ENCODE measurements at regions not wholly inside any gene's neighbourhood (a gene's known extent, or its start where the extent isn't known, plus 50 kb on each side); places are given as distances from the start of the nearest gene placed in this dataset.
"Not testable (repeated sequence)": the region's sequence is repeated elsewhere in the genome, so short reads cannot be mapped to it uniquely, and the experiment has no call there.

DNA sequence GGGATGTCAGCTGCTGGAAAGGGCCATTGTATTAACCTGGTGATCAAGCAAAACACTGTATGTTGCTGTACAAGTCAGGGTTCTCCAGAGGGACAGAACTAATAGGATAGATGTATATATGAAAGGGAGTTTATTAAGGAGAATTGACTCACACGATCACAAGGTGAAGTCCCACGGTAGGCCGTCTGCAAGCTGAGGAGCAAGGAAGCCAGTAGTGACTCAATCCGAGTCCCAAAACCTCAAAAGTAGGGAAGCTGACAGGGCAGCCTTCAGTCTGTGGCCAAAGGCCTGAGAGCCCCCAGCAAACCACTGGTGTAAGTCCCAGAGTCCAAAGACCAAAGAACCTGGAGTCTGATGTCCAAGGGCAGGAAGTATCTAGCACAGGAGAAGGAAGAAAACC is 116.0 kb upstream of the DAP start:
- TF ChIP-seq POLR2A (IDR thresholded peaks at IDR 0.05; ENCODE audit: low read depth, low read length); MYC (IDR thresholded peaks at IDR 0.05; ENCODE audit: low read depth, low read length); FOS (IDR thresholded peaks at IDR 0.05; ENCODE audit: borderline replicate concordance, insufficient read depth, low read length): not testable (repeated sequence)
- TF ChIP-seq, protein P1, sequence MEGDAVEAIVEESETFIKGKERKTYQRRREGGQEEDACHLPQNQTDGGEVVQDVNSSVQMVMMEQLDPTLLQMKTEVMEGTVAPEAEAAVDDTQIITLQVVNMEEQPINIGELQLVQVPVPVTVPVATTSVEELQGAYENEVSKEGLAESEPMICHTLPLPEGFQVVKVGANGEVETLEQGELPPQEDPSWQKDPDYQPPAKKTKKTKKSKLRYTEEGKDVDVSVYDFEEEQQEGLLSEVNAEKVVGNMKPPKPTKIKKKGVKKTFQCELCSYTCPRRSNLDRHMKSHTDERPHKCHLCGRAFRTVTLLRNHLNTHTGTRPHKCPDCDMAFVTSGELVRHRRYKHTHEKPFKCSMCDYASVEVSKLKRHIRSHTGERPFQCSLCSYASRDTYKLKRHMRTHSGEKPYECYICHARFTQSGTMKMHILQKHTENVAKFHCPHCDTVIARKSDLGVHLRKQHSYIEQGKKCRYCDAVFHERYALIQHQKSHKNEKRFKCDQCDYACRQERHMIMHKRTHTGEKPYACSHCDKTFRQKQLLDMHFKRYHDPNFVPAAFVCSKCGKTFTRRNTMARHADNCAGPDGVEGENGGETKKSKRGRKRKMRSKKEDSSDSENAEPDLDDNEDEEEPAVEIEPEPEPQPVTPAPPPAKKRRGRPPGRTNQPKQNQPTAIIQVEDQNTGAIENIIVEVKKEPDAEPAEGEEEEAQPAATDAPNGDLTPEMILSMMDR (IDR thresholded peaks at IDR 0.05; ENCODE audit: extremely low read depth in 1 of 2, insufficient read depth in 1 of 2, low read depth in 1 of 2, low read length in 2 of 2) = not testable (repeated sequence)
- TF ChIP-seq, protein P2, sequence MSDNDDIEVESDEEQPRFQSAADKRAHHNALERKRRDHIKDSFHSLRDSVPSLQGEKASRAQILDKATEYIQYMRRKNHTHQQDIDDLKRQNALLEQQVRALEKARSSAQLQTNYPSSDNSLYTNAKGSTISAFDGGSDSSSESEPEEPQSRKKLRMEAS (IDR thresholded peaks at IDR 0.05; ENCODE audit: insufficient read depth, insufficient read length) = not testable (repeated sequence)

Measured in endothelial cell of umbilical vein (primary cell).